Dedifferentiated amniotic fluid mesenchymal stem cell (primary cell): ENCODE measurements at regions not wholly inside any gene's neighbourhood (a gene's known extent, or its start where the extent isn't known, plus 50 kb on each side); places are given as distances from the start of the nearest gene placed in this dataset.
A peak's percentile ranks its signal among the peaks of the same experiment; 100 is the strongest.
"Not testable (repeated sequence)": the region's sequence is repeated elsewhere in the genome, so short reads cannot be mapped to it uniquely, and the experiment has no call there.

Experiments
- DNase-seq: peaks from one replicate; pipeline ENCODE4 v3.0.0-alpha.2; 2016; ENCODE audit errors: extremely low spot score

DNA sequence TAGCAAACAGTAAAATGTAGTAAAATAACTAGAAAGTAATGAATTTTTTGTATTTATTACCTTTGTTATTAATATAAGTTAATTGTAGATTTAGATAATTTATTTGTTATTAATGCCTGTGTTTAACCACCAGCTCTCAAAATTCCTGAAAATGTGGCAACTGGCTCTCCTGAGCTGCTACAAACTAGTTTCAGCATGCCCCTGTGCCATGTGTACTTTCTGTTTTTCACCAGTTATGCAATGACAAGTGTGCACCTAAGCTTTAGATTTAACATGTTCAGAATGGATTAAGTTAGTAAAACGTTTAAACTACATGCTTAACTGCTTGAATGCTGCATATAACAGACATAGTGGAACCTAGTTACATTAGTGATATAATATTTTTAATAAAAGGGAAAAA lies 88.1 kb downstream of the POSTN start:
- no peak for DNase-seq

DNA sequence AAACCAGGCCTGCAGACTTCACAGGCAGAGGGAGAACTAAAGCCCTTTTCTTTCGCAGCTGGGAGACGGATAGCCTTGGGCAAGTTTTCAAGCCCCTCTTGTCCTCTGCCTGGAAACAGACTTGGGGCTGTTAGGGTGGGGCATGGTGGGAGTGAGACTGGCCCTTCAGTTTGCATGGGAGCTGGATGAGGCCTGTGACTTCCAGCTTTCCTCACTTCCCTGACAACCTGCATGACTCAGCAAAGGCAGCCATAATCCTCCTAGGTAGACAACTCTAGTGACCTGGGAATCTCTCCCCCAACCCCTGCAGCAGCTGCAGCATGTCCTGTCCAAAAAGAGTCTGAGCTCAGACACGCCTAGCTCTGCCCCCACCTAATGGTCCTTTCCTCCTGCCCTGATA lies 93.0 kb downstream of the POSTN start:
- DNase-seq: no peak

DNA sequence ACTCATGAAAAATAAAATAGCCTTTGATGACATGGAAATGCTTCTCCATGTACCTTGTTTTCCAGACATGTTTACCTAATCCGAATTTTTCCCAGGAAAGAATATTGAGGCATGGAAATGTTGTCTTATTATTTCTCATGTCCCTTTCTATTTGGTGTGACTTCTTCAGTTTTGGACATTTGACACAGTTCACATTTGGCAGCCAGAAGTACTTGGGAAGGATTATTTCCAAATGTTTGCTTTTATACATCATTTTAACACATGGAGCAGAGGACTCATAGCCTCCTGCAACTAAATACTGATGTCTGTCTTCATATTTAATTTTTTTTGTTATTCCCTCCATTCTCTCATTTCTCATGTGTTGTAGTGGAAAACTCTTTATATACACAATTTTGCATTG lies 94.3 kb downstream of the POSTN start:
- no peak for DNase-seq

DNA sequence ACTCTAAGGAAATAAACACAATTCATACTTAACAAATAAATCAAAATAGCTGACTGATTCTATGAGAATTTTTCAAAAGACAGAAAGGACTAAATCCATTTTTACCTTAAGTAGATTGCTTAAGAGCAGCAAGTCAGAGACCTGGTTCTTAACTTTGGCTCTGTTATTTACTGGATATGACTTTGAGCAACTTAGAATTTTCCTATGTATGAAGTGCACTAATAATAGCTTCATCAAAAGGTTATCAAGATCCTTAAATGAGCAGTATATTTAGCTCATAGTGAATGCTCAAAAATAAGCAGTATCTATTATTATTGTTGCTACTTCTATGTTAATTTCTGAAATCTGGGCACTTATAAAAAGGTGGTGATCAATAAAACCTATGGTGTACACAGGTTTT lies 95.3 kb downstream of the POSTN start:
- DNase-seq: peak; percentile 8

DNA sequence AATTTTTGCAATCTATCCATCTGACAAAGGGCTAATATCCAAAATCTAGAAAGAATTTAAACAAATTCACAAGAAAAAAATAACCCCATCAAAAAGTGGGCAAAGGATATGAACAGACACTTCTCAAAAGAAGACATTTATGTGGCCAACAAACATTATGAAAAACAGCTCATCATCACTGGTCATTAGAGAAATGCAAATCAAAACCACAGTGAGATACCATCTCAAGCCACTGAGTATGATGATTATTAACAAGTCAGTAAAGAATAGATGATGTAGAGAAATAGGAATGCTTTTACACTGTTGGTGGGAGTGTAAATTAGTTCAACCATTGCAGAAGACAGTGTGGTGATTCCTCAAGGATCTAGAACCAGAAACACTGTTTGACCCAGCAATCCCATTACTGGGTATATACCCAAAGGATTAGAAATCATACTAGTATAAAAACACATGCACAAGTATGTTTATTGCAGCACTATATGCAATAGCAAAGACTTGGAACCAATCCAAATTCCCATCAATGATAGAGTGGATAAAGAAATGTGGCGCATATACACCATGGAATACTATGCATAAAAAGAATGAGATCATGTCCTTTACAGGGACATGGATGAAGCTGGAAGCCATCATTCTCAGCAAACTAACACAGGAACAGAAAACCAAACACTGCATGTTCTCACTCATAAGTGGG lies 96.1 kb downstream of the POSTN start:
- not testable (repeated sequence) for DNase-seq

DNA sequence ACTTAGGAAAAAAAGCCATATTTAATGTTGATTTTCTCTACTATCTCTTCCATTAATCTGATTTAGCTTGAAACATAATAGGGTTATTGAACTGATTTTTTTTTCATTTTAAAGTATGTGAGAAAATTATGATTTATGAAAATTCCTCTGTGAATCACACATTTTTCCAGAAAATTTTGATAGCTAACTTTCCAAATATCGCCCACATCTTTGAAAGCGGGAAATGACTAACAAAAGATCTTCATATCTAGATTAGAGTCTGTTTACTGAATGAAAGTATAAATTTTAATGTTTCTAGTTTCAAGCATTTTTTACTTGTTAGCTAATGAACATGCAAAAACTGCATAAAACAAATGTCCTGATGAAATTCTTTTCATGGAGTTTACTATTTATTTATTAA lies 97.4 kb downstream of the POSTN start:
- DNase-seq: peak; percentile 9

DNA sequence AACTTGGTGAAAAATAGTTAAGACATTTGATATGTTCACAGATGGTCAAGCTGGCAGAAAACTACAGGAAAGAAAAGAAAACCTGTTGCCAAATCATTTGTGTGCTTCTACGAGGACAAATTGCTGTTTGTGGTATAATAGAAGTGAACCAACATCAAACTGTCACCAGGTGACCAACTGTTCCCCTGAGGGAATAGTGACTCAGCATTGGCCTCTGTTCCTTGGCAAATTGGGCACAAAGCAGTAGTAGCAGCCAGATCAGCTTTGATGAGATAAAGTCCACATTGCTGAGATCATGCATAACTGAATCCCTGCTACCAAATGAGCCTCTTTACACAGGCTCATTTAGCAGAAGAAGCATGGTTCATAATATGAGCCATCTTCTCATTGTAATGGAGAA lies 103.5 kb downstream of the POSTN start:
- DNase-seq: no peak

DNA sequence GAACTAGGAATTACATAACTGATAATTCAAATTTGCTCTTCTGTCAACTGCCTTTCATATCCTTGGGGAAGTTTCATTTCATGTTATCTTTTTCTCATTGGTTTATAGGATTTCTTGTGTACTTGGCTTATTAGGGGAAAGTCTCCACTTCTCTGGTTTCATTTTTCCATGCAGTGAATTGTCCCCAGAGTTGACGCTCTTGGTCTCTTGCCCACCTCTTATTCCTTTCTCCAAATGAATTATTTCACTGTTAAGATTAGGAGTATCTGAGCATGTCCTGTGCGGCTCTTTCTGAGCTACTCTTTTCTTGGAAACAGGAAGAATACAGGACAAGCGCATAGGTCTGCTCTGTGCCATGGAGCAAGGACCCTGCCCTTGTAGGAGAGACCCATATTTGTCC lies 104.8 kb downstream of the POSTN start:
- no peak for DNase-seq

DNA sequence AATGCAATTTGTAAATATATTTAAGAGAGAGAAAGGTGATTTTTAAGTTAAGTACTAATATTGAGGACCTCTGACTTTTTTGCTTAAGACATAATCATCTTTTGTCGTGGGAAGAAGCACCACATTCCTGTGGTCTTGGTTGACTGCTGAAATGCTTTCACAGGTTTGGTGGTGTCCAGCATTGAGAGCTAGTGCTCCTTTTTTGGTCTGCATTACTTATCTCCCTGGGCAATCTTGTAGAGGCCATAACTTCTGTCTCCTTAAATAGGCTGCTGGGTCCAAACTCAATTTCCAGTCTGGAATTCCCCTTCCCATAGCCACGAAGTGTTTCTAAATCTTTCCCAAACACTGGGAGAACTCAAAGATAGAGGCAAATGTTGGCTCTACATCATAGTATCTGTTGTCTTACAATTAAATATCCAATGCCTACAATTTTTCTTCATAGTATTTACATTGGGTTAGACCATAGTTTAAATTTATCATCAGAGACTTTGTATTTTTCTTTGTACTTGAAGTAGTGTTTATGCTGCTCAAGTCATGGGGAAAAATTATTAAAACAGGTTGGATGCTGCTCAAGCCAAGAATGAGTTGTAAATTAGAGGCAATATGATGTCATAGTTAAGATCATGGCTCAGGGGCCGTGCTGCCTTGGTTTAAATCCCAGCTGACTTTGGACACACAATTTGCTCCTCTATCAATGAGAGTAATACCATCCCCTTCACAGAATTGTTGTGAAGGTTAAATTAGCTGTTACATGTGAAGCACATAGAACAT lies 105.6 kb downstream of the POSTN start:
- peak; percentile 62 for DNase-seq

DNA sequence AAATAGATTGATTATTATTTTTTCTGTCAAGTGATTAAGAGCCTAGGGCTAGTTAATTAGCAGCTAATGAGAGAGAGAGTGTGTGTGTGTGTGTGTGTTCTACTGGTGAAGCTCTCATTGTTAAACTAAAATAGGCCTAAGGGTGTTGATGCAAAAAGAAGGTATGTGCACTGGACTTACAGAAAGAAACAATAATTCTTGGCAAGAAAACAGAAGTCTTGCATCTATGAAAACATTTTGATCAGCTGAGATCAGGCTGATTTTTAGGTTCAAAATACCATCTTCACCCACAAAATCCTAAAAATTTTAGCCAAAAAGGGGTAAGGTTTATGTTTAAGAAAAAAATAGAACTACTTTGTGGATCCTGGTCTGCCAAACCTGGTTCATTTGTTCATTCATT lies 106.5 kb downstream of the POSTN start:
- DNase-seq: no peak

DNA sequence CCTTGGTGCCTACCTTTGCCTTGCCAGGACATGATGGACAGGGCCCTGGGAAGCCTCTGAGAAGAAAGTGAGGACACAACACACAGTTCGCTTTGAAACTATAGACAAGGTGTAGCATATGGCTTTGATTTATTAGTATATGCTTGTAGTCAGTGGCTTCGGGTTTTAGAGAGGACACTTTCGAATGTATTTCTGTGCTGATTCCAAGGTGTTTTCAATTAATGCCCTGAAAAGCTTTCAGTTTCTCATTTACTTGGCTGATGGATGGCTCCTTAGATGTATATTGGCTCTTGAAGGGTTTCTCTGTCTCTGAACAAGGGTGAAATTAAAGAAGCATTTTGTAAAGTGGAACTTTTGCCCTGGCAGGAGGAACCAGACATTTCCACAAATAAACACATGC lies 106.9 kb downstream of the POSTN start:
- no peak for DNase-seq

DNA sequence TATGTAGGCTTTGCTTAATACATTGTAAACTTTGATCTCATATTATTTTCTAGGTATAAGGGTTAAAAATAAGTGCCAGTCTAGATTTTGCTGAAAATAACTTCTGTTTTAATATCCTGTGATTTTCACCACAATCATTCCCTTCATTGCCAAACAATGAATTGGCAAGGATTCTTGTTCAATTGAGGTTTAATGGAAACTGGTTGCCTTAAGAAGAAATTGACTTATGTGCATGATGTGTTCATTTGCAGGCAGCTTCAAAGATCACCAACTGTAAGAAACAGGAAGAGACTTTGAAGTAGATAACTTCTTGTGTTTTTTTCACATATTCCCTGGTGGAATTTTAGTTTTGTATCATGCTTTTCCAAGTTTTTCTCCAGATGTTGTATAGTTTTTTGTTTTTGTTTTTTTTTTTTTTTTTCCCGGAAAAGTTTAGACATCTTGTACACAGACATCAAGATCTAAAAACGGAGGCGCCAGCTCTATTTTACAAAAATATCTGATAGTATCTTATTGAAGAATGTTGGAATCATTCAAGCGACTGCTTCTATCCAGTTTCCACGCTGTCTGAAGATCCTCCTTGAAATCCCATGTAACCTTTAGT lies 108.3 kb downstream of the POSTN start:
- DNase-seq: no peak

DNA sequence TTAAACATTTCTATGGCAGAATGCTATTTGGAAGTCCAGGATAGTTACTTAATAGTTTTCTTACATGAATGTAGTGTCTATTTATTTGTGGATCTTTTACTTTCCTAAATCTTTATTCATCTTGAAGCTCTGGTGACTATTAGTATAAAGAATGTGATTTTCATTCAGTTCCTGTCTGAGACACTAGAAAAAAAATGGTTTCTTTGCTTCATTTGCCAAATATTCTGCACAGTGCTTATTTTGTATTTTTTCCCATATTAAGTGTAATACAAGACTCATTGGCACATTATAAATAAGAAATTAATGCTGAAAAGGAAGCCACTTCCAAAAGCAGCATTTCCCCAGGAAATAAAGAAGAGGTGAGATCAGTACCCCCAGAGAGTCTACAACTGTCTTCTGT lies 109.8 kb downstream of the POSTN start:
- peak; percentile 29 for DNase-seq

DNA sequence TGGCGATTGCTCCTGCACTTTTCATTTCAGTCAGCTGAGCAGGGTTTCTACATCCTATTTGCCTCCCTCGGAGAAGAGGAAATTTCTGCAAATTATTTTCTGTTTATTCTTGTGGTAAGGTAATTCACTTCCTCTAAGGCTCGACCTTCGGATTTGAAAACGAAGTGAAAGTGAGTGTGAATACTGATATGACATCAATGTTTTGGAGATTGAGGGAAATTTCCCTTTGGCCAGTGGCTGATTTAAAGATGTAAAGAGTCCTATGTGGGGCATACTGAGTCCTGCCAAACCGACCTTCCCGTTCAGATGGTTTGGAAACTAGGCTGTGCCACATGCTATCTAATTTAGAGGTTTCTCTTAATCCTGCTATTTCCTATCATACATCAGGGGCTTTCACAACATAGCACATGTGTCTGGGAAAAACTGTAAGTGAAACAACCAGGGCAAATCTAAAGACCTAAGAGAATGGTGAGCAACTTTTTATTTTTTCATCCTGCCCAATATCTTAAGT lies 112.3 kb downstream of the POSTN start:
- DNase-seq: no peak

DNA sequence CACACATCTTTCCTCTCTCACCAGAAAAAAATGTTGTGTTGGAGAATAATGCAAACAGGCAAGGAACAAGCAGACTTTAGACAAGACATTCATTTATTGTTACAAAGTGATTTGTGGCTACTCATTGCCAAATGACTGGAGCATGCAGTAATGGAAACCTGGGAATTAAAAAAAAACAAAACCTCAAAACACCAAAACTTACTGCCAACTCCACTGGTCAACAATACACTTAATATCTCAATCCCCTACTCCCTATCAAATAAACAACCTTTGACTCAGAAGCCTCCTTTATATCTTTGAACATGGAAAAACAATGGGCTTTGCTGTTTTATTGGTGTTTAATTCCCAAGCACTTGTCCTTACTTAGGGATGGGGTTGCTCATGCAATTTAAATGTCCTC lies 112.8 kb downstream of the POSTN start:
- no peak for DNase-seq

DNA sequence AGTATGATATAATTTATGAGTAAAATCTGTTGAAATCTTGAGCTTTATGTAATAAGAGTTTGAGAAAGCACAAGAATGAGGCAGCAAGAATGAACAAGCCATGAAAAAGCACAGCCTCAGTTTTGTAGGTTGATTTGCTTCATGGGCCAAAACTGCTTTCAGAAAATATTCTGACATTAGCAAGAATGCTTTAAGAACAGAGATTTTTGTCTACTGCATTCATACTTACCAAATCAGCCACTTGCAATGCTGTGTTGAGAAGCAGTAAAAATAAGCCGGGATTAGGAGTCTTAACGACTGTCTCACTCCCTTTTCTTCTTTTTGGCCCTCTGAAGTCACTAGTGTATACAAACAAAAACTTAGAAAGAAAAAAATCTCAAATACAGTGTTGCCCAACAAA lies 114.5 kb downstream of the POSTN start:
- DNase-seq: no peak

DNA sequence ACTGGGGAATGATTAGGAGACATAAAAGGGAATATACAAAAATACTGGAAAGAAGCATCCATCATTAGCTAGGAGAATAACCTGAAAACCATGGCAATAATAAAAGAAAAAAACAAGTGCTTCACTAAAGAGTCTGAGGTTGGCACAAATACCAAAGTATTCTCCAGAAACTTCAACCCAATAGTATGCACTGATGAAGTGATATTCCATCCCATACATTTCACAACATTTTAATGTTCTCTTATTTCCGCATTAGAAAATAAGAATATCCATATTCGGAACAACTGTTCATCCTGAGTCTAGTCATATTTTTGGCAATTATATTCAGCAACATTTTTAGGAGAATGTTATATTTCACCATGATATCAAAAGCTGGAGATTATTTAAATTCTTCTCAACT lies 116.2 kb downstream of the POSTN start:
- no peak for DNase-seq

DNA sequence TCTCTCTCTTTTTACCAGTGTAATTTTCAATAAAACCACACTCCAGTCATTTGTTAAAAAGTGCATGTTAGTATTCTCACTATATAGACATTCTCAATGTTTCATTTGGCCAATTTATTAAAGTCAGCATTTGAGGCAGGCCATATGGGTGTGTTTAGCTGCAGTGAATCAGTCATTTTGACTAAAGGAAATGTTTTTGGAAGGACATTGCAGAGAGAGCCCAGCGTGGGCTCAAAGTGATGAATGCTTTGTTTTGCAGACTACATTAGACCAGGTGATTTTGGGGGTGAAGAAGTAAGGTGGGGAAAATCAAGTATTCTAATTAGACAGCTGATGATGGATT lies 116.7 kb downstream of the POSTN start:
- no peak for DNase-seq

DNA sequence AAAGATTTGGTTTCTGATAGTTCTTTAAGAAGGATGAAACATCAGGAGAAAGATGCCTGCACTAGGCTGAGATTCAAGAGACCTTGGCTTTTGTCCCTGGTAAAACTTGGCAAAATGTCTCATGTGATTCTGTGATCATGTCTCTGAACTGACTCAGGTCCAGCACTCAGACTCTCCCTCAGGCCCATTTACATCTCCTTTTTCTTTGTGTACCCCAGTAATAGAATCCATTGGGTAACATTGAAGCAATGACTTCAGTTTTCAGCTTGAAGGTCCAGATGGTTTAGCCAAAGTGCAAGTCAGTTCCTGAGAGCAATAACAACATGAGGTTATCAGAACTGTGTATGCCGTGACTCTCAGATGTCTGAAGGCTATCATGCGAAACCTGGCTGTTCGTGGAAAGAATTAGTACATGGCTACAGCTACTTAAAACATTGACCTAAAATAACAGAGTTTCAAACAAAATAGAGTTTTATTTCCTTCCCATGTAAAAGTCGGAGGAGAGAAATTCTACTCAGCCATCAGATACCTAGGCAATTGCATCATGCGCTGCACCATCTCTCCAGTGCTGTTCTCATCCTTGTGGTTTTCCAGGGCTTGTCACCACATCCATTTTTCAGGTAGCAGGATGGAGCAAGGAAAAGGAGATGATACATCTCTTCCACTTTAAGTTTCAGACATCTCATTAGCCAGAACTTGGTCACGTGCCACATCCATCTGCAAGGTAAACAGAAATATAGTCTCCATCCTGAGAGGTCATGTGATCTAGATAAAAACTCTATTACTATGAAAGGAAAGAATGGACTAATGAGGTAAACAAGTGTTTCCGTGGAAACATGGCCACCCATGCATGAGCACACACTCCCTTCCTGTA lies 117.3 kb downstream of the POSTN start:
- peak; percentile 11 for DNase-seq

DNA sequence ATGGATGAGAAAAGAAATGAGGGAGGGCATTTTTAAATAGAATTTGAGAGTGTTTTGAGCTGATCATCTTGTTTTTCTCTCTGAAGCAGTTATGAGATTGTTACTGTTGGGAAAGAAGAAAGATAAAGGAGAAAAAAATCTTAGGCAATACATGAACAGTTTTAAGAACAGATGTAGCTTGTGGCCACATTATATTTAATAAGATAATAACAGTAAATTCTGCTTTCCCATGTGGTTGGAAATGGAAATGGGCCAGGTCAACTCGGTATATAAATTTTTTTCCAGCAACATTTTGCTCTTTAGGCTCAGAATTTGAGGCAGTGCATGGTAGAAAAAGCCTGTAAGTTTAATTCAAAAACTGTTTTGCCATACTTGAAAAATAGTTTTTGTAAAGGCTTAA lies 118.7 kb downstream of the POSTN start:
- peak; percentile 4 for DNase-seq

DNA sequence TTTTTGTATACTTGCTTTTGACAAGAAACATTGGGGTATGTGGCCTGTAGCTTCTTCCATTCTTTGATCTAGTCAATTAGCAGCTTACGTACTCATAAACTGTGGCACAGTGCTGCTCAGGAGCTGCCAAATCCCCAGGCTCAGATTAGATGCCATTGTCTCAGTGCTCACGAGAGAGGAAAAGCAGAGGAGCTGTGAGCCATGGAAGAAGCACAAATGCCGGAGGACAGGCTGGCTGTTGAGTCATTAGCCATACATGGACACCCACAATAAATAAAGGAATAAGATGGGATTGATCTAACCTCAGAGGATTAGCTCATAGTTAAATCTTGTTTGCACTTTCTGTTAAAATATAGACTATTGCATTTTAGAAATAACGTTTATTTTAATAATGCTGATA lies 121.7 kb downstream of the POSTN start:
- no peak for DNase-seq

DNA sequence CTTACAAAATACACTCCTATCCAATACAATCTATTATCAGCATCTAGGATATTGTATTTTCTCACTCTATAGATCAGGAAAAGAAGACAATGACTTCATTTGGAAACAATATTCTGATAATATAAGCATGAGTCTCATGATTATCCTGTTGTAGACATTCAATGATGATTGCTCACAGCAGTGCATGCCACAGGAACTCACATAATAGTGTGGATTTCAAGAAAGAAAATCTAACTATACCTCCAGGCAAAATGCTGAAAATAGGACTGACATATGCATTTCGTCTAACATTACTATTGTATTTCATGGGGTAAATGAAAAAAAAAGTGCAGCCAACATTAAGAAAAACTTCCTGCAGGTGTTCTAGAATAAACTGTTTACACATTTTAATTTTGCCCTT lies 122.6 kb downstream of the POSTN start:
- DNase-seq: peak; percentile 80
